HG03439 (cell line): ENCODE measurements at regions not wholly inside any gene's neighbourhood (a gene's known extent, or its start where the extent isn't known, plus 50 kb on each side); places are given as distances from the start of the nearest gene placed in this dataset.

Source experiments
- ATAC-seq: cut with Tn5 transposase; IDR thresholded peaks from one replicate; pipeline ENCODE4 v1.9.1; 2021; ENCODE audit warnings: mild to moderate bottlenecking, moderate library complexity; ENCODE audit not compliant: unreplicated experiment

GRCh38 chr2:153028626-153029025 lies 310.2 kb downstream of the ARL6IP6 start:
- ATAC-seq: no peak

GRCh38 chr2:153027533-153027932 lies 309.1 kb downstream of the ARL6IP6 start:
- no peak for ATAC-seq

DNA sequence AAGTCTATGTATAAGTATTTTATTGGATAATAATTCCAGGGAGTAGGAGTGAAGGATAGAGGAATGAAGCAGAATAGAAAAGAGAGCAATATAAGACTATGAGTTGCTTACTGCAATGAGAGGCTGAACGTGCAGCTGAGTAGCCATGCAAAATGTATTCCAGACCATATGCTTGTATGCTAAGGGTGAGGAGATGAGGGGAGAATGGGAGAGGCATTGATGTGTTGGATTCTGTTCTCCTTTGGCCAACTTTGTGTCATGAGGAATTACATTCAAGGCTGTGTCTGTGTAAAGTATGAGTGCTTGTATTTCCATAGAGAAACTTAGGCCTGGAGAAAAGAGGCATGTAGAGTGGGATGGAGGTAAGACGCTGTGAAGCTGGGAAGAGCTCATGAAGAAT lies 301.8 kb downstream of the ARL6IP6 start:
- ATAC-seq: no peak

GRCh38 chr2:153005071-153005730 lies 286.8 kb downstream of the ARL6IP6 start:
- ATAC-seq: no peak

GRCh38 chr2:153004627-153005026 lies 286.2 kb downstream of the ARL6IP6 start:
- ATAC-seq: no peak

DNA sequence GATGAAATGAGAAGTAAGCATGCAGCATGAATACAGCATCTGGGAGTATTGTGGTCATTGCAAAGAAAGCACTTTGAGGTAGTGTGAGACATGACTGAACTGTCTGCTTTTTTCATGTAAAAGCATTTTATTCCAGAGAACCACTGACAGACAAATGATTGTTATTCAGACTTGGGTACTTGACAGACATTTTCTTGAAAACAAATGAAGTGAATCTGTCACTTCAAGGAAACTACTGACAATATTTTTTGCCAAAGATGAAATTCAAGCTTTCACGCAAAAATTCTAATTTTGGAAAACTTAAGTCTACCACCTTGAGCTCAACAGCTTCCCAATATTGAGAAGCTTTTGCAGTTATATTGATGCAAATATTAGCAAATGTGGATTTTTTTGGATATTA lies 255.7 kb downstream of the ARL6IP6 start:
- no peak for ATAC-seq

GRCh38 chr2:152971685-152972084 lies 253.3 kb downstream of the ARL6IP6 start:
- no peak for ATAC-seq

DNA sequence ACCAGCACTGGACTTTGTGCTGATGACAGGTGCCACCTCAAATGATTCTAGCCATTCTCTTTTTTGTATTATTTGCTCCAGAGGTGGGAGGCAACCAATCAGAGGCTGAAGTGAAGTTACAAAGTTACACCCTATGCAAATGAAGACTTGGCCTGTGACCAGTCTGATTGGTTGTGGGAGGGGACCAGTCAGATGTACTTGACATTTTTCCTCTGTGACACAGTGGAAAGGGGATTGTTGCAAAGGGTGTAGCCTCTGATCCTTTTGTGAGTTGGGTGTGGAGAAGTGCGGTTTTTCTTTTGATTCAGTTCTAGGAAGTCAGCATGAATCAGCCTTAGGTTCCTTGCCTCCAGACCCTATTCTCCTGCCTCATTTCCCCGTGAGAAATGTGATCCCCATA lies 244.0 kb downstream of the ARL6IP6 start:
- no peak for ATAC-seq

GRCh38 chr2:152961351-152961750 lies 242.9 kb downstream of the ARL6IP6 start:
- no peak for ATAC-seq

- ATAC-seq: no peak
Measured at GRCh38 chr2:152950126-152950525, 231.7 kb downstream of the ARL6IP6 start.

- no peak for ATAC-seq
Measured at GRCh38 chr2:152944099-152944498, 225.7 kb downstream of the ARL6IP6 start.

DNA sequence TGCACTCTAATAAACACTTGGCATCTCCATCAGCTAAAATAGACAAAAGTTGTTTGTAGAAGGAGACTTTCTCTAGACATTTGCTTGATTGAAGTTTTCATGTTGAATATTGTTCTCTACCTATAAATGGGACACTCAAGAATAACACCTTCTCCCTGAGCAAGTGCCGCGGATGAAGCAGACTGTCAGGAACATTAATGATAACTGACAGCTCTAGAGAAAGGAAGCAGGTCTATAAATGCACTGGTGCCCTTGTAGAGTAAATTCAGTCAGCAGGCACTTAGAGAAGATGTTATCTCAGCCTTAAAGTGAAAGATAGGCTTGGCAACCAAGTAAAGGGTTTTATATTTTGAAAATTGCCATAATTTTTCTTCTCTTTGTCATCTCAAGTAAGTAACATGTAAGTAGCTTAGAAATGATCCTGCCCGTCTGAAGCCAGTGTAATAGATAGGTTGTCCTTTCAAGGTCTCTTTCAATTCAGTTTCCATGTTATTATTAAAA lies 224.6 kb downstream of the ARL6IP6 start:
- ATAC-seq: no peak

DNA sequence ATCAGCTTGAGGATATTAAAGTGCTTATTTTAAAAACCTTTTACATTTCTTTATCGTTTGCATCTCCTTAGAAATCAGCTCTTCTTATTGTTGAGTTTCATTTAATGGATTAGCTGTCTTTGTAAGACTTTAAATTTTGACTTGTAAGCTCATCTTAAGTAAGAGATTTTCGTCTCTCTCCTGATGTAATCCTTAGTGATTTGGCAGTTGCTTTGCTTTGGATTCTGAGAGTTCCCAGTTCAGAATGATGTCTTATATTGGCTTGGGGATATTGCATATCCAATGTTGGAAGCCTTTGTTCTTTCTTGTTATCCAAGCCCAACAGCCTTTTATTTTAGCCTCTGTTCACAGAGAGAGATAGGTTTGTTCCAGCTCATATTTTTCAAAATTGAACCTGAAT lies 212.1 kb downstream of the ARL6IP6 start:
- ATAC-seq: no peak

- no peak for ATAC-seq
Measured at GRCh38 chr2:152929628-152930027, 211.2 kb downstream of the ARL6IP6 start.

- ATAC-seq: peak; percentile 76
Measured at GRCh38 chr2:152925547-152926448, 207.4 kb downstream of the ARL6IP6 start.

GRCh38 chr2:152924722-152925121 lies 206.3 kb downstream of the ARL6IP6 start:
- no peak for ATAC-seq

- ATAC-seq: no peak
Measured at GRCh38 chr2:152924219-152924618, 205.8 kb downstream of the ARL6IP6 start.

- no peak for ATAC-seq
Measured at GRCh38 chr2:152920846-152921245, 202.4 kb downstream of the ARL6IP6 start.

GRCh38 chr2:152910970-152911369 lies 192.6 kb downstream of the ARL6IP6 start:
- no peak for ATAC-seq

DNA sequence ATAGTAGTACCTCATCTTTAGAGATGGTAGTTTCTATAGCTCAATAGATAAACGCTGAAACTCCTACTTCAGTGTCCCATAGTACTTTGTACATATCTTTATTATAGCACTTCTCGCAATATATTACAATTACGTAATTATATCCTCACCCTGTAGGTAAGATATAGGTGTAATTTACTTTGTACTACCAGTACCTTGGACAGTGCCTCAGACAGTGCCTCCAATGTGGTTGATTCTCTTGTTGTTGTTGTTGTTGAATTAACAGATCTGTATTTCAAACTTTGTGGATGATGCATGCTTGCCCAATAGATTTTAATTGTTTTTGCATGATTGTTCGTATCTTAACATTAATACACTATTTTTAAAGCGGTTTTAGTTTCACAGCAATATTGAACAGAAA lies 188.6 kb downstream of the ARL6IP6 start:
- no peak for ATAC-seq

DNA sequence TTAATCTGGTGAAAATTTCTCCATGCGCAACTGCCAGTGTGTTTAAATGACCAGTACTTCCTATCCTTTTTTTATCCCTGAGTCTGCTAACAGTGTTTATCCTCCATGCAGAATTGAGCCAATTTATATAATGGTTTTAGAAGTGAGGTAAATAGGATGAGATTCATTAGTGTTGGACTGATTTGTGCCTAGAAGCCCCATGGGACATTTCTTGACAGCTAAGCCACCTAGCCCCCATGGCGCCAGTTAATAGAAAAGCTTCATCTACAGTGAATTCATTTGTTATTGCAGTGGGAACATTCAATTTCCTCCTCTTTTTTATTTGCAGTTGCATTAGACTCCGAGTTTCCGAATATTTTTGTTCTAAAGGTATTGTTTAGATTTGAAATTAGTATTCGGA lies 175.6 kb downstream of the ARL6IP6 start:
- ATAC-seq: no peak

DNA sequence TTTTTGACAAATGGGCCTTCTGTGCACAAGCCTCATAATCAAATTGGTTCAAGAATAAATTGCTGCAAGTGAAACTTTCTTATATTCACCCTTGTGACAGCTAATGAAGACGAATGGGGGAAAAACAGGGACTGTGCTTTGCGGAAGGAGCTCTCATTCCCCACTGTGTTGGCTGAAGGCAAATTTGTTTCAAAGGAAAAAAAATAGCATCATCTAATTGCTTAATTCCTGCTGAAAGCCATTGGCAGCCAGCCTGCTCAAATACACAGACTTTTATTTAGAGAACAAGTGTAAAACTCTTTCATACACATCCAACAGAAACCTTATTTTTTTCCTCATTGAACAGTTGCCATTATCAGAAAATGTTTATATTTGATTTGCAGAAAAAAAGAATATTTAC lies 172.3 kb downstream of the ARL6IP6 start:
- no peak for ATAC-seq
